ENCODE measurements at regions not wholly inside any gene's neighbourhood (a gene's known extent, or its start where the extent isn't known, plus 50 kb on each side); places are given as distances from the start of the nearest gene placed in this dataset.
A peak's percentile ranks its signal among the peaks of the same experiment; 100 is the strongest.

GRCh38 chr12:46530373-46531056 is 157.9 kb upstream of the SLC38A2 start:
- no peaks in the 10 kb centered on the region for H3K27me3 Mint-ChIP-seq
- H3K9me3 Mint-ChIP-seq (ENCODE audit: low read depth), result peaks cover 10% of the 10 kb centered on the region
- H3K27ac Mint-ChIP-seq, result peak overlapping the region; percentile 30
- DNase-seq (ENCODE audit: low spot score, unreplicated experiment), result no peak
- TF ChIP-seq CTCF (IDR thresholded peaks at IDR 0.05; ENCODE audit: unreplicated experiment), result no peak
- H3K4me3 Mint-ChIP-seq (ENCODE audit: low read depth), result no peak overlapping the region
- peaks cover 10% of the 10 kb centered on the region for H3K4me1 Mint-ChIP-seq (ENCODE audit: low read depth)
- H3K36me3 Mint-ChIP-seq (ENCODE audit: insufficient read depth), result peaks cover 5% of the 10 kb centered on the region

GRCh38 chr12:46526233-46526632 is 153.7 kb upstream of the SLC38A2 start:
- H3K27me3 Mint-ChIP-seq, result no peaks in the 10 kb centered on the region
- no peak for DNase-seq (ENCODE audit: low spot score, unreplicated experiment)
- peaks cover 6% of the 10 kb centered on the region for H3K4me1 Mint-ChIP-seq (ENCODE audit: low read depth)
- TF ChIP-seq CTCF (IDR thresholded peaks at IDR 0.05; ENCODE audit: unreplicated experiment), result no peak
- H3K9me3 Mint-ChIP-seq (ENCODE audit: low read depth), result peaks cover 10% of the 10 kb centered on the region
- no peak overlapping the region for H3K4me3 Mint-ChIP-seq (ENCODE audit: low read depth)
- no peak overlapping the region for H3K27ac Mint-ChIP-seq
- peaks cover 5% of the 10 kb centered on the region for H3K36me3 Mint-ChIP-seq (ENCODE audit: insufficient read depth)

- no peak for TF ChIP-seq CTCF (IDR thresholded peaks at IDR 0.05; ENCODE audit: unreplicated experiment)
- no peak for DNase-seq (ENCODE audit: low spot score, unreplicated experiment)
- H3K36me3 Mint-ChIP-seq (ENCODE audit: insufficient read depth), result peaks cover 5% of the 10 kb centered on the region
- no peak overlapping the region for H3K27ac Mint-ChIP-seq
- H3K4me3 Mint-ChIP-seq (ENCODE audit: low read depth), result no peak overlapping the region
- no peaks in the 10 kb centered on the region for H3K27me3 Mint-ChIP-seq
- peaks cover 10% of the 10 kb centered on the region for H3K9me3 Mint-ChIP-seq (ENCODE audit: low read depth)
- H3K4me1 Mint-ChIP-seq (ENCODE audit: low read depth), result peaks cover 5% of the 10 kb centered on the region
Observed at GRCh38 chr12:46524778-46525177, 152.2 kb upstream of the SLC38A2 start.

- Mint-ChIP-seq H3K9me3 (ENCODE audit: low read depth) (peaks cover 10% of the 10 kb centered on the region), H3K27ac (no peak overlapping the region), H3K36me3 (ENCODE audit: insufficient read depth) (peaks cover 5% of the 10 kb centered on the region), H3K4me3 (ENCODE audit: low read depth) (no peak overlapping the region), H3K4me1 (ENCODE audit: low read depth) (peaks cover 10% of the 10 kb centered on the region), H3K27me3 (no peaks in the 10 kb centered on the region)
- TF ChIP-seq CTCF (IDR thresholded peaks at IDR 0.05; ENCODE audit: unreplicated experiment), result no peak
- no peak for DNase-seq (ENCODE audit: low spot score, unreplicated experiment)
Observed at GRCh38 chr12:46523863-46524770, 151.5 kb upstream of the SLC38A2 start.

GRCh38 chr12:46523446-46523845 is 150.9 kb upstream of the SLC38A2 start:
- Mint-ChIP-seq H3K27me3 (no peaks in the 10 kb centered on the region), H3K9me3 (ENCODE audit: low read depth) (peaks cover 7% of the 10 kb centered on the region), H3K4me1 (ENCODE audit: low read depth) (peaks cover 17% of the 10 kb centered on the region), H3K36me3 (ENCODE audit: insufficient read depth) (peaks cover 5% of the 10 kb centered on the region), H3K4me3 (ENCODE audit: low read depth) (no peak overlapping the region), H3K27ac (no peak overlapping the region)
- TF ChIP-seq CTCF (IDR thresholded peaks at IDR 0.05; ENCODE audit: unreplicated experiment), result no peak
- DNase-seq (ENCODE audit: low spot score, unreplicated experiment), result no peak

Data from progenitor cell of endocrine pancreas (in vitro differentiated cells).